ENCODE measurements at regions not wholly inside any gene's neighbourhood (a gene's known extent, or its start where the extent isn't known, plus 50 kb on each side); places are given as distances from the start of the nearest gene placed in this dataset.

GRCh38 chr1:192266645-192267044, 50.1 kb upstream of the RGS21 start:
- BruUV-seq (replicated peaks) = no TSS peak

More at GRCh38 chr1:192266645-192267044, 50.1 kb upstream of the RGS21 start:
- Histone ChIP-seq H3K27me3 (ENCODE audit: control insufficient read depth, insufficient read depth, low read length) (no peaks in the 10 kb centered on the region), H3K36me3 (ENCODE audit: control insufficient read depth, insufficient read depth, low read length) (no peaks in the 10 kb centered on the region), H3K79me1 (ENCODE audit: low read depth in 1 of 2, low read length in 2 of 2) (no peaks in the 10 kb centered on the region), H3K4me3 (ENCODE audit: insufficient read depth, low read depth, low read length) (no peak overlapping the region), H3K4ac (ENCODE audit: low read depth, low read length) (no peak overlapping the region), H3K56ac (ENCODE audit: extremely low read depth, insufficient read depth, low read length) (no peak overlapping the region), H2BK5ac (ENCODE audit: low read depth, low read length, poor library complexity, severe bottlenecking) (no peak overlapping the region), H2AK5ac (ENCODE audit: low read depth, low read length) (no peak overlapping the region), H2BK20ac (ENCODE audit: low read depth, low read length) (no peak overlapping the region; the same call in 1 of the 2 replicates), H2BK120ac (ENCODE audit: low read depth, low read length) (no peak overlapping the region), H3K23ac (ENCODE audit: low read depth, low read length) (no peak overlapping the region), H2AFZ (replicated peaks; ENCODE audit: low read length, poor library complexity) (no peak overlapping the region), H3K14ac (replicated peaks; ENCODE audit: low read depth, low read length) (peak overlapping the region; percentile 21; the same call in 1 of the 2 replicates), H3K4me1 (ENCODE audit: control insufficient read depth, insufficient read depth, low read length) (no peaks in the 10 kb centered on the region), H3K18ac (ENCODE audit: low read depth, low read length) (peak overlapping the region; percentile 47; the same call in 1 of the 2 replicates), H3K4me2 (ENCODE audit: low read depth, low read length) (no peak overlapping the region), H4K8ac (ENCODE audit: low read depth in 2 of 2, low read length in 2 of 2) (peak overlapping the region in 1 of 2 experiments; percentile 4; a peak in 2 of 4 replicates), H4K20me1 (ENCODE audit: insufficient read depth, low read length) (no peaks in the 10 kb centered on the region), H4K5ac (ENCODE audit: low read depth, low read length) (peak overlapping the region; percentile 54; the same call in 1 of the 2 replicates), H3K27ac (ENCODE audit: insufficient read depth, low read length) (no peak overlapping the region), H3K9me3 (ENCODE audit: control insufficient read depth, insufficient read depth, low read length) (no peaks in the 10 kb centered on the region), H3K9ac (ENCODE audit: low read depth, low read length) (no peak overlapping the region), H2BK15ac (ENCODE audit: low read depth, low read length) (peak overlapping the region; percentile 63; the same call in 1 of the 3 replicates), H3K9me1 (ENCODE audit: insufficient read depth, low read length) (no peaks in the 10 kb centered on the region; the same call in 1 of the 2 replicates), H4K91ac (ENCODE audit: insufficient read depth, low read depth, low read length) (0 out of 2 replicates have a peak overlapping the region, but pooled peaks have one; percentile 20), H2AK9ac (replicated peaks; ENCODE audit: low read depth, low read length, poor library complexity) (no peak overlapping the region)
- DNase-seq (no peak), ATAC-seq (ENCODE audit: low read depth) (no peak)
- no peak for TF ChIP-seq CHD1 (IDR thresholded peaks at IDR 0.05; ENCODE audit: low read depth, low read length)
- no peak for TF ChIP-seq POLR2A (IDR thresholded peaks at IDR 0.05; ENCODE audit: low read depth, low read length)
- TF ChIP-seq MXI1 (IDR thresholded peaks at IDR 0.05; ENCODE audit: borderline replicate concordance, low read depth, low read length) = no peak
- no peak for TF ChIP-seq MAFK (IDR thresholded peaks at IDR 0.05; ENCODE audit: low read depth, low read length)
- TF ChIP-seq MAZ (IDR thresholded peaks at IDR 0.05; ENCODE audit: borderline replicate concordance, low read depth, low read length) = no peak
- no peak for TF ChIP-seq FOS (IDR thresholded peaks at IDR 0.05; ENCODE audit: low read depth, low read length)
- TF ChIP-seq, protein P1, sequence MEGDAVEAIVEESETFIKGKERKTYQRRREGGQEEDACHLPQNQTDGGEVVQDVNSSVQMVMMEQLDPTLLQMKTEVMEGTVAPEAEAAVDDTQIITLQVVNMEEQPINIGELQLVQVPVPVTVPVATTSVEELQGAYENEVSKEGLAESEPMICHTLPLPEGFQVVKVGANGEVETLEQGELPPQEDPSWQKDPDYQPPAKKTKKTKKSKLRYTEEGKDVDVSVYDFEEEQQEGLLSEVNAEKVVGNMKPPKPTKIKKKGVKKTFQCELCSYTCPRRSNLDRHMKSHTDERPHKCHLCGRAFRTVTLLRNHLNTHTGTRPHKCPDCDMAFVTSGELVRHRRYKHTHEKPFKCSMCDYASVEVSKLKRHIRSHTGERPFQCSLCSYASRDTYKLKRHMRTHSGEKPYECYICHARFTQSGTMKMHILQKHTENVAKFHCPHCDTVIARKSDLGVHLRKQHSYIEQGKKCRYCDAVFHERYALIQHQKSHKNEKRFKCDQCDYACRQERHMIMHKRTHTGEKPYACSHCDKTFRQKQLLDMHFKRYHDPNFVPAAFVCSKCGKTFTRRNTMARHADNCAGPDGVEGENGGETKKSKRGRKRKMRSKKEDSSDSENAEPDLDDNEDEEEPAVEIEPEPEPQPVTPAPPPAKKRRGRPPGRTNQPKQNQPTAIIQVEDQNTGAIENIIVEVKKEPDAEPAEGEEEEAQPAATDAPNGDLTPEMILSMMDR (conservative IDR thresholded peaks at IDR 0.05; ENCODE audit: low read depth, low read length) = no peak
- no peak for TF ChIP-seq RAD21 (IDR thresholded peaks at IDR 0.05; ENCODE audit: low read length)
- no peak for TF ChIP-seq SMC3 (IDR thresholded peaks at IDR 0.05; ENCODE audit: low read depth, low read length)
- TF ChIP-seq, protein P2, sequence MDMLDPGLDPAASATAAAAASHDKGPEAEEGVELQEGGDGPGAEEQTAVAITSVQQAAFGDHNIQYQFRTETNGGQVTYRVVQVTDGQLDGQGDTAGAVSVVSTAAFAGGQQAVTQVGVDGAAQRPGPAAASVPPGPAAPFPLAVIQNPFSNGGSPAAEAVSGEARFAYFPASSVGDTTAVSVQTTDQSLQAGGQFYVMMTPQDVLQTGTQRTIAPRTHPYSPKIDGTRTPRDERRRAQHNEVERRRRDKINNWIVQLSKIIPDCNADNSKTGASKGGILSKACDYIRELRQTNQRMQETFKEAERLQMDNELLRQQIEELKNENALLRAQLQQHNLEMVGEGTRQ (IDR thresholded peaks at IDR 0.05; ENCODE audit: low read depth, low read length) = no peak
- no peak for TF ChIP-seq CEBPB (IDR thresholded peaks at IDR 0.05; ENCODE audit: low read depth, low read length)
- TF ChIP-seq NFE2L2 (IDR thresholded peaks at IDR 0.05; ENCODE audit: low read depth, low read length) = no peak
- no peak for TF ChIP-seq ELK1 (IDR thresholded peaks at IDR 0.05; ENCODE audit: borderline replicate concordance, low read depth, low read length)
- TF ChIP-seq RCOR1 (IDR thresholded peaks at IDR 0.05; ENCODE audit: insufficient replicate concordance, low read length) = no peak
- no peak for TF ChIP-seq RFX5 (IDR thresholded peaks at IDR 0.05; ENCODE audit: low read depth, low read length)
- no peak for TF ChIP-seq BHLHE40 (IDR thresholded peaks at IDR 0.05; ENCODE audit: low read depth, low read length)
- ChIA-PET POLR2A (ENCODE audit: unreplicated experiment) (no interaction called here), CTCF (no interaction called here)
- WGBS, 2 experiments (ENCODE audit: extremely low coverage in 2 of 2, insufficient read length in 1 of 2) = 80% methylated on average over 1 of the region's 3 CpGs; no CpG with 5 or more reads in 1 of the 2 experiments
- intact Hi-C loops (cut with micrococcal nuclease) = no loop called here
- in situ Hi-C loops (cut with MboI; ENCODE audit: low sequenced_read_pairs) = no loop called here
- dilution Hi-C loops (cut with HindIII; ENCODE audit: low sequenced_read_pairs, unreplicated experiment) = no loop called here
